H1 (cell line): ENCODE measurements at regions not wholly inside any gene's neighbourhood (a gene's known extent, or its start where the extent isn't known, plus 50 kb on each side); places are given as distances from the start of the nearest gene placed in this dataset.

Source experiments
- ATF3 ChIP-seq: IDR thresholded peaks from 2 replicates; pipeline ENCODE4 v1.6.1; 2011; ENCODE audit warnings: low read depth, mild to moderate bottlenecking, low read length; ENCODE audit not compliant: insufficient read depth
- PHF8 ChIP-seq: fragments of 200-600 bp; sonication (generic); conservative IDR thresholded peaks from 2 replicates; pipeline ENCODE4 v1.7.1; 2012; ENCODE audit warnings: low read depth, mild to moderate bottlenecking, inconsistent platforms, low read length, moderate library complexity
- RNF2 ChIP-seq: fragments of 200-900, 300-1000 bp; sonication (generic); IDR thresholded peaks from 2 replicates; pipeline ENCODE4 v1.7.1; 2016; ENCODE audit warnings: borderline replicate concordance, low read depth, mild to moderate bottlenecking, antibody characterized with exemption, low read length; ENCODE audit not compliant: poor library complexity, severe bottlenecking; ENCODE audit errors: missing control alignments

DNA sequence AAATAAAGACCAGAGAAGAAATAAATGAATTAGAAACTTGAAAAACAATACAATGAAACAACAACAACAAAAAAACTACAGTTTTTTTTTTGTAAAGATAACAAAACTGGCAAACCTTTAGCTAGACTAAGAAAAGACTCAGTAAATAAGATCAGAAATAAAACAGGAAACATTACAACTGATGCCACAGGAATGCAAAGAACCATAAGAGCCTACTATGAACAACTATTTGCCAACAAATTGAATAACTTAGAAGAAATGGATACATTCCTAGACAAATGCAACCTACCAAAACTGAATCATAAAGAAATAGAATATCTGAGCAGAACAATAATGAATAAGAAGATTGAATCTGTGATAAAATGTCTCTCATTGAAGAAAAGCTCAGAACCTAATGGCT is 742.0 kb downstream of the ADGRL2 start (continued):
- TF ChIP-seq ATF3 (no peak), PHF8 (no peak), RNF2 (no peak)
